ENCODE measurements at regions not wholly inside any gene's neighbourhood (a gene's known extent, or its start where the extent isn't known, plus 50 kb on each side); places are given as distances from the start of the nearest gene placed in this dataset.

DNA sequence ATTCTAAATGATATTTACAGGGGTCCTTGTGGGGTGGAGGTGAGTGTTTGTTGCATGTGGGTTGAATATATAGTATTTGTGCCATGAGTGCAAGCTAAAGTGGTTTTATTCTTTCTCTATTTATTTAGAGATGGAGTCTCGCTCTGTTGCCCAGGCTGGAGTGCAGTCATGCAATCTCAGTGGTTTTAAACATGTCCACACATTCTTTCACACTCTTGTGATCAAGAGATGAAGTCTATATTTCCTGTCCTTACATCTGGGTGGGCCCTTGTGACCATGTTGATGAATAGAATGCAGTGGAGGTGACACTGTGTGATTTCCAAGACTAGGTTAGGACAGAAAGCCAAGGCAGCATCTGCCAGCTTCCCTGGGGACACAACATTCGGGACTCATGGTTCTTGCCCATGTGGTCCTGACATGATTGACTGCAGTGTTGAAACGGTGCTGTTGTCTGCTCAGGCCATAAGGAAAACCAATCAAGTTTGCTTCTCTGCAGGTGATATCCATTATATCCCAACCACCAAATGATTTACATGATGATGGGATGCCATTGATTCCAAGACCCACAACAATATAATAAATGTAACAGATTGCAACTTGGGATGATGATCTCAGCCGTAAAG is 172.6 kb downstream of the SUDS3 start:
- Histone ChIP-seq H3K4me3 (no peak overlapping the region), H3K4me1 (ENCODE audit: insufficient read depth) (no peaks in the 10 kb centered on the region), H3K9me3 (no peaks in the 10 kb centered on the region), H3K27ac (no peak overlapping the region), H3K27me3 (no peaks in the 10 kb centered on the region), H3K36me3 (no peaks in the 10 kb centered on the region)
- WGBS, 3 donors, result 57 to 64% (median 63%) methylated on average over 4 of the region's 4 CpGs
- no peak for DNase-seq
- TF ChIP-seq EP300 (IDR thresholded peaks at IDR 0.05) (no peak), POLR2A (IDR thresholded peaks at IDR 0.05) (no peak)
- TF ChIP-seq, protein P1, sequence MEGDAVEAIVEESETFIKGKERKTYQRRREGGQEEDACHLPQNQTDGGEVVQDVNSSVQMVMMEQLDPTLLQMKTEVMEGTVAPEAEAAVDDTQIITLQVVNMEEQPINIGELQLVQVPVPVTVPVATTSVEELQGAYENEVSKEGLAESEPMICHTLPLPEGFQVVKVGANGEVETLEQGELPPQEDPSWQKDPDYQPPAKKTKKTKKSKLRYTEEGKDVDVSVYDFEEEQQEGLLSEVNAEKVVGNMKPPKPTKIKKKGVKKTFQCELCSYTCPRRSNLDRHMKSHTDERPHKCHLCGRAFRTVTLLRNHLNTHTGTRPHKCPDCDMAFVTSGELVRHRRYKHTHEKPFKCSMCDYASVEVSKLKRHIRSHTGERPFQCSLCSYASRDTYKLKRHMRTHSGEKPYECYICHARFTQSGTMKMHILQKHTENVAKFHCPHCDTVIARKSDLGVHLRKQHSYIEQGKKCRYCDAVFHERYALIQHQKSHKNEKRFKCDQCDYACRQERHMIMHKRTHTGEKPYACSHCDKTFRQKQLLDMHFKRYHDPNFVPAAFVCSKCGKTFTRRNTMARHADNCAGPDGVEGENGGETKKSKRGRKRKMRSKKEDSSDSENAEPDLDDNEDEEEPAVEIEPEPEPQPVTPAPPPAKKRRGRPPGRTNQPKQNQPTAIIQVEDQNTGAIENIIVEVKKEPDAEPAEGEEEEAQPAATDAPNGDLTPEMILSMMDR (IDR thresholded peaks at IDR 0.05), result no peak
- intact Hi-C loops (cut with DNase I), result no loop called here

DNA sequence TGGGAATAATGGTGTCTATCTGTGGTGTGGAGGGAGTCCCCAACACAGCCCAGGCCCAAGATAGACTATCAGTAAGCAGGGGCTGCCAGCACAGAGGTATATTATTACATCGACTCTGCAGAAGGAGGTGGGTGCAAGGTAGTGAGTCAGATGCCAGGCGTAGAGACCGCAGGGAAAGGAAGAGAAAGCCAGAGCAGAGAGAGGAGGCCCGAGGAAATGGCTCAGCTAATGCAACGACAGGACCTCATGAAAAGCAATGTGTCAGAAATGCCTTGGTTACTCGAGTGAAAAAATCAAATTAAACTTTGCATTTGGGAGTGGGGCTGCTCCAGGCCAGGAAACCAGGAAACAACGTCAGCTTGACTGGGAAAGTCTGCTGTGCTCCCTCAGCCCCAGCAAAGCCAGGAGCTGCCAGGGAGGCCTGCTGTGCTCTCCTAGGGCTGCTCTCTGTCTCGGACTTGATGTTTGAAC is 173.2 kb downstream of the SUDS3 start:
- H3K4me1 ChIP-seq (ENCODE audit: insufficient read depth), result no peaks in the 10 kb centered on the region
- H3K27me3 ChIP-seq, result no peaks in the 10 kb centered on the region
- WGBS, 3 donors, result 57 to 71% (median 67%) methylated on average over 8 of the region's 8 CpGs
- H3K4me3 ChIP-seq, result no peak overlapping the region
- no peak for DNase-seq
- H3K9me3 ChIP-seq, result no peaks in the 10 kb centered on the region
- intact Hi-C loops (cut with DNase I), result no loop called here
- H3K36me3 ChIP-seq, result no peaks in the 10 kb centered on the region
- no peak for TF ChIP-seq POLR2A (IDR thresholded peaks at IDR 0.05)
- no peak for TF ChIP-seq EP300 (IDR thresholded peaks at IDR 0.05)
- TF ChIP-seq, protein P1 (IDR thresholded peaks at IDR 0.05), result no peak
- H3K27ac ChIP-seq, result no peak overlapping the region

DNA sequence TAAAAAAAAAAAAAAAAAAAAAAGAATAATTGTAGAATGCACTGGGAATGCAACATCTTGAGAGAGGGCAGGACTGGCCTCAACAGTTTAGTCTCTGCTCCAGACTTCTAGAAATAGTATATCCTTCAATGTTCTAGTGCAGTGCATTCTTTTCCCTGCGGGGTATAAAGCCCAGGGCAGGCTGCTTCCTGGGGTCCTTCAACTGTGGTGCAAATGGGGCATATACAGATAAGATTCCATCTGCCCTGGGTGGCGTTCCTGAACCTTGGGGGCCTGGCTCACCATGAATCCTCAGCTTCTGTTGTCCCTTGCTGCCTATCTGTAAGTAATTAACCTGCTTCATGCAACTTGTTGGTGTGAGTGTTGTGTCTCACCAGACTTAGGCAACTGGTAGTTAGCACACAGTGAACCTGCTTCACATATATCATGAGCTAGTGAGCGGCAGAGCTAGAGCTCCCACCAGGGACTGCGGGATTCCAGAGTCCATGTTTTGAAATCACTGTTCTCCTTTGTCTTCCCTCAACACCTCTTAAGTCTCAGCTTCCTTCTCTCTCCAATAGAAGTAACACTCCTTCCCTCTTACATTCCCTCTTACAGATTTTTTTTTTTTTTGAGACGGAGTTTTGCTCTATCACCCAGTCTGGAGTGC is 177.6 kb downstream of the SUDS3 start:
- no peaks in the 10 kb centered on the region for H3K4me1 ChIP-seq (ENCODE audit: insufficient read depth)
- no peak overlapping the region for H3K27ac ChIP-seq
- intact Hi-C loops (cut with DNase I), result no loop called here
- H3K27me3 ChIP-seq, result no peaks in the 10 kb centered on the region
- no peaks in the 10 kb centered on the region for H3K9me3 ChIP-seq
- TF ChIP-seq POLR2A (IDR thresholded peaks at IDR 0.05) (no peak), EP300 (IDR thresholded peaks at IDR 0.05) (no peak)
- TF ChIP-seq, protein P1 (IDR thresholded peaks at IDR 0.05), result no peak
- no peaks in the 10 kb centered on the region for H3K36me3 ChIP-seq
- DNase-seq, result no peak
- no peak overlapping the region for H3K4me3 ChIP-seq
- WGBS, 3 donors, result 62 to 76% (median 63%) methylated on average over 5 of the region's 5 CpGs

DNA sequence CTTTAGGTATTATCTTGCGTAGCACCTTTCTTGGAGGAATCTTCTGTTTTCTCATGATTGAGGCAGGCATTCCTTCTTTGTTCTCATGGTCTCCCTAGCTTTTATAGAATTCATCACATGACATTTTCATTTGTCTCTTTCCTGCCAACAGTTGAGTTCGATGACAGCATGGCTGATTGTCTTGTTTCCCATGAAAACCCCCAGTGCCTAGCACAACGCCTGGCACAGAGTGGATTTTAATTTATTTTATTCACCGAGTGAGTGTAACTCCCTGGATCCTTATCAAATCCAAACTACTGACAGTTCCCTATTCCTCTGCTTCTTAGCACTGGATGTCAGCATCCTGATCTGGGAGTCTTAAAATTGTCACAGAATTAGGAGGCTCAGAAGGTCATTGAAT is 182.6 kb downstream of the SUDS3 start:
- WGBS, 3 donors, result 69 to 76% (median 75%) methylated on average over 4 of the region's 4 CpGs
- intact Hi-C loops (cut with DNase I), result no loop called here
- H3K36me3 ChIP-seq, result no peaks in the 10 kb centered on the region
- no peaks in the 10 kb centered on the region for H3K4me1 ChIP-seq (ENCODE audit: insufficient read depth)
- TF ChIP-seq POLR2A (IDR thresholded peaks at IDR 0.05), result no peak
- TF ChIP-seq, protein P1 (IDR thresholded peaks at IDR 0.05), result no peak
- TF ChIP-seq EP300 (IDR thresholded peaks at IDR 0.05), result no peak
- H3K27me3 ChIP-seq, result no peaks in the 10 kb centered on the region
- no peak overlapping the region for H3K4me3 ChIP-seq
- H3K27ac ChIP-seq, result no peak overlapping the region
- no peak for DNase-seq
- H3K9me3 ChIP-seq, result no peaks in the 10 kb centered on the region
